ENCODE measurements at regions not wholly inside any gene's neighbourhood (a gene's known extent, or its start where the extent isn't known, plus 50 kb on each side); places are given as distances from the start of the nearest gene placed in this dataset.

GRCh38 chr7:40944981-40945585, 757.8 kb downstream of the INHBA start:
- no peak for TF ChIP-seq CTCF (IDR thresholded peaks at IDR 0.05; ENCODE audit: control extremely low read depth, extremely low read depth)
- Histone ChIP-seq H3K4me3 (no peak overlapping the region), H3K9me3 (ENCODE audit: control insufficient read depth in 4 of 4, insufficient read depth in 3 of 4, low read length in 3 of 4) (peaks cover 0 to 16% (median 9%) of the 10 kb centered on the region in 4 donors), H3K36me3 (ENCODE audit: control insufficient read depth in 4 of 4, insufficient read depth in 4 of 4, low read length in 4 of 4) (no peaks in the 10 kb centered on the region), H3K27me3 (ENCODE audit: control insufficient read depth in 3 of 3, insufficient read depth in 3 of 3, low read length in 2 of 3) (no peaks in the 10 kb centered on the region), H3K9ac (ENCODE audit: insufficient read depth in 1 of 2, low read length in 2 of 2) (no peak overlapping the region), H3K27ac (ENCODE audit: low read depth in 1 of 2, low read length in 1 of 2) (no peak overlapping the region), H3K4me1 (ENCODE audit: control insufficient read depth in 5 of 5, insufficient read depth in 5 of 5, low read length in 5 of 5) (no peaks in the 10 kb centered on the region)
- ATAC-seq (ENCODE audit: insufficient read depth, low FRiP score) (no peak), DNase-seq (no peak)

GRCh38 chr7:40937879-40938278, 765.0 kb downstream of the INHBA start:
- Histone ChIP-seq H3K27me3 (ENCODE audit: control insufficient read depth in 3 of 3, insufficient read depth in 3 of 3, low read length in 2 of 3) (no peaks in the 10 kb centered on the region), H3K36me3 (ENCODE audit: control insufficient read depth in 4 of 4, insufficient read depth in 4 of 4, low read length in 4 of 4) (no peaks in the 10 kb centered on the region), H3K9me3 (ENCODE audit: control insufficient read depth in 4 of 4, insufficient read depth in 3 of 4, low read length in 3 of 4) (peaks cover 0 to 7% (median 0%) of the 10 kb centered on the region in 4 donors), H3K9ac (ENCODE audit: insufficient read depth in 1 of 2, low read length in 2 of 2) (no peak overlapping the region), H3K4me3 (no peak overlapping the region), H3K27ac (ENCODE audit: low read depth in 1 of 2, low read length in 1 of 2) (no peak overlapping the region), H3K4me1 (ENCODE audit: control insufficient read depth in 5 of 5, insufficient read depth in 5 of 5, low read length in 5 of 5) (no peaks in the 10 kb centered on the region)
- no peak for DNase-seq
- WGBS, 2 donors, result 78 to 84% methylated on average over 2 of the region's 2 CpGs
- no peak for ATAC-seq (ENCODE audit: insufficient read depth, low FRiP score)
- no peak for TF ChIP-seq CTCF (IDR thresholded peaks at IDR 0.05; ENCODE audit: control extremely low read depth, extremely low read depth)

DNA sequence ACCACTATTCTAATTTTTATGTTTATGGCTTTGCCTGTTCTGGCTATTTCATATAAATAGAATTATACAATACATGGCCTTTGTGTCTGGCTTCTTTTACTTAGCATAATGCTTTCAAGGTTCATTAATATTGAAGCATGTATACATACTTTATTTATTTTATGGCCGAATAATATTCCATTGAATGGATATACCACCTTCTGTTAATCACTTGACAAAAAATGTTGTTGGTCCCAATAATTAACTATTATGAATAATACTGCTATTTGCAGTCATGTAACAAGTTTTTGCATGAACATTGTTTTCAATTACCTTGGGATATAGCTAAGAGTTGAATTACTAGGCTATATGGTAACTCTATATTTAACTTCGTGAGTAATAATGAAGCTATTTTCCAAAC, 767.5 kb downstream of the INHBA start:
- H3K4me1 ChIP-seq (ENCODE audit: control insufficient read depth in 5 of 5, insufficient read depth in 5 of 5, low read length in 5 of 5), result no peaks in the 10 kb centered on the region
- ATAC-seq (ENCODE audit: insufficient read depth, low FRiP score) (no peak), DNase-seq (no peak)
- H3K27me3 ChIP-seq (ENCODE audit: control insufficient read depth in 3 of 3, insufficient read depth in 3 of 3, low read length in 2 of 3), result no peaks in the 10 kb centered on the region
- H3K36me3 ChIP-seq (ENCODE audit: control insufficient read depth in 4 of 4, insufficient read depth in 4 of 4, low read length in 4 of 4), result no peaks in the 10 kb centered on the region
- H3K4me3 ChIP-seq, result no peak overlapping the region
- no peaks in the 10 kb centered on the region for H3K9me3 ChIP-seq (ENCODE audit: control insufficient read depth in 4 of 4, insufficient read depth in 3 of 4, low read length in 3 of 4)
- no peak overlapping the region for H3K9ac ChIP-seq (ENCODE audit: insufficient read depth in 1 of 2, low read length in 2 of 2)
- TF ChIP-seq CTCF (IDR thresholded peaks at IDR 0.05; ENCODE audit: control extremely low read depth, extremely low read depth), result no peak
- H3K27ac ChIP-seq (ENCODE audit: low read depth in 1 of 2, low read length in 1 of 2), result no peak overlapping the region
- WGBS, 2 donors, result 92% methylated on average over 2 of the region's 2 CpGs

- Histone ChIP-seq H3K9me3 (ENCODE audit: control insufficient read depth in 4 of 4, insufficient read depth in 3 of 4, low read length in 3 of 4) (peaks cover 0 to 2% (median 0%) of the 10 kb centered on the region in 4 donors), H3K27me3 (ENCODE audit: control insufficient read depth in 3 of 3, insufficient read depth in 3 of 3, low read length in 2 of 3) (no peaks in the 10 kb centered on the region), H3K9ac (ENCODE audit: insufficient read depth in 1 of 2, low read length in 2 of 2) (no peak overlapping the region), H3K4me3 (no peak overlapping the region), H3K27ac (ENCODE audit: low read depth in 1 of 2, low read length in 1 of 2) (no peak overlapping the region), H3K4me1 (ENCODE audit: control insufficient read depth in 5 of 5, insufficient read depth in 5 of 5, low read length in 5 of 5) (peaks cover 0 to 3% (median 0%) of the 10 kb centered on the region in 5 donors), H3K36me3 (ENCODE audit: control insufficient read depth in 4 of 4, insufficient read depth in 4 of 4, low read length in 4 of 4) (no peaks in the 10 kb centered on the region)
- WGBS, 2 donors, result 53 to 68% methylated on average over 1 of the region's 1 CpG
- no peak for DNase-seq
- ATAC-seq (ENCODE audit: insufficient read depth, low FRiP score), result no peak
- TF ChIP-seq CTCF (IDR thresholded peaks at IDR 0.05; ENCODE audit: control extremely low read depth, extremely low read depth), result no peak
These were observed 779.3 kb downstream of the INHBA start for GRCh38 chr7:40923626-40924025.
